ENCODE measurements at regions not wholly inside any gene's neighbourhood (a gene's known extent, or its start where the extent isn't known, plus 50 kb on each side); places are given as distances from the start of the nearest gene placed in this dataset.

GRCh38 chr2:65870826-65871225, 438.4 kb upstream of the SPRED2 start:
- Histone ChIP-seq H3K36me3 (ENCODE audit: control insufficient read depth, insufficient read depth, low read length) (no peaks in the 10 kb centered on the region), H3K4me3 (ENCODE audit: low read length) (no peak overlapping the region), H3K9me3 (replicated peaks; ENCODE audit: control insufficient read depth, low read depth, low read length) (no peaks in the 10 kb centered on the region), H3K27me3 (ENCODE audit: control insufficient read depth, insufficient read depth, low read length) (peaks cover 7% of the 10 kb centered on the region), H3K4me1 (ENCODE audit: control insufficient read depth, insufficient read depth, low read length) (no peaks in the 10 kb centered on the region), H3K27ac (ENCODE audit: low read length) (no peak overlapping the region)
- WGBS (ENCODE audit: insufficient coverage), result 60% methylated on average over 1 of the region's 2 CpGs
- DNase-seq, result no peak

GRCh38 chr2:65869296-65869695, 436.9 kb upstream of the SPRED2 start:
- Histone ChIP-seq H3K36me3 (ENCODE audit: control insufficient read depth, insufficient read depth, low read length) (no peaks in the 10 kb centered on the region), H3K4me3 (ENCODE audit: low read length) (no peak overlapping the region), H3K27ac (ENCODE audit: low read length) (no peak overlapping the region), H3K27me3 (ENCODE audit: control insufficient read depth, insufficient read depth, low read length) (peaks cover 7% of the 10 kb centered on the region), H3K4me1 (ENCODE audit: control insufficient read depth, insufficient read depth, low read length) (no peaks in the 10 kb centered on the region), H3K9me3 (replicated peaks; ENCODE audit: control insufficient read depth, low read depth, low read length) (no peaks in the 10 kb centered on the region)
- DNase-seq, result no peak
- 44% methylated on average over 3 of the region's 5 CpGs for WGBS (ENCODE audit: insufficient coverage)

GRCh38 chr2:65868177-65868576, 435.8 kb upstream of the SPRED2 start:
- WGBS (ENCODE audit: insufficient coverage), result 100% methylated on average over 3 of the region's 5 CpGs
- DNase-seq, result no peak
- Histone ChIP-seq H3K36me3 (ENCODE audit: control insufficient read depth, insufficient read depth, low read length) (no peaks in the 10 kb centered on the region), H3K27ac (ENCODE audit: low read length) (no peak overlapping the region), H3K9me3 (replicated peaks; ENCODE audit: control insufficient read depth, low read depth, low read length) (no peaks in the 10 kb centered on the region), H3K4me3 (ENCODE audit: low read length) (no peak overlapping the region), H3K27me3 (ENCODE audit: control insufficient read depth, insufficient read depth, low read length) (peaks cover 5% of the 10 kb centered on the region), H3K4me1 (ENCODE audit: control insufficient read depth, insufficient read depth, low read length) (no peaks in the 10 kb centered on the region)

GRCh38 chr2:65867446-65867845, 435.0 kb upstream of the SPRED2 start:
- Histone ChIP-seq H3K4me1 (ENCODE audit: control insufficient read depth, insufficient read depth, low read length) (no peaks in the 10 kb centered on the region), H3K4me3 (ENCODE audit: low read length) (no peak overlapping the region), H3K9me3 (replicated peaks; ENCODE audit: control insufficient read depth, low read depth, low read length) (no peaks in the 10 kb centered on the region), H3K36me3 (ENCODE audit: control insufficient read depth, insufficient read depth, low read length) (no peaks in the 10 kb centered on the region), H3K27ac (ENCODE audit: low read length) (no peak overlapping the region), H3K27me3 (ENCODE audit: control insufficient read depth, insufficient read depth, low read length) (peaks cover 5% of the 10 kb centered on the region)
- peak; percentile 71 for DNase-seq
- no CpG with 5 or more reads among the region's 4 CpGs for WGBS (ENCODE audit: insufficient coverage)

GRCh38 chr2:65866148-65866547, 433.7 kb upstream of the SPRED2 start:
- no peaks in the 10 kb centered on the region for H3K9me3 ChIP-seq (replicated peaks; ENCODE audit: control insufficient read depth, low read depth, low read length)
- H3K27ac ChIP-seq (ENCODE audit: low read length), result no peak overlapping the region
- H3K4me3 ChIP-seq (ENCODE audit: low read length), result no peak overlapping the region
- no peaks in the 10 kb centered on the region for H3K36me3 ChIP-seq (ENCODE audit: control insufficient read depth, insufficient read depth, low read length)
- H3K4me1 ChIP-seq (ENCODE audit: control insufficient read depth, insufficient read depth, low read length), result no peaks in the 10 kb centered on the region
- DNase-seq, result peak; percentile 53
- WGBS (ENCODE audit: insufficient coverage), result 60% methylated on average over 1 of the region's 3 CpGs
- peaks cover 9% of the 10 kb centered on the region for H3K27me3 ChIP-seq (ENCODE audit: control insufficient read depth, insufficient read depth, low read length)

- H3K9me3 ChIP-seq (replicated peaks; ENCODE audit: control insufficient read depth, low read depth, low read length), result no peaks in the 10 kb centered on the region
- no peak overlapping the region for H3K4me3 ChIP-seq (ENCODE audit: low read length)
- DNase-seq, result no peak
- no CpG with 5 or more reads among the region's 5 CpGs for WGBS (ENCODE audit: insufficient coverage)
- H3K27me3 ChIP-seq (ENCODE audit: control insufficient read depth, insufficient read depth, low read length), result peaks cover 9% of the 10 kb centered on the region
- no peaks in the 10 kb centered on the region for H3K36me3 ChIP-seq (ENCODE audit: control insufficient read depth, insufficient read depth, low read length)
- no peaks in the 10 kb centered on the region for H3K4me1 ChIP-seq (ENCODE audit: control insufficient read depth, insufficient read depth, low read length)
- H3K27ac ChIP-seq (ENCODE audit: low read length), result no peak overlapping the region
These were observed 432.2 kb upstream of the SPRED2 start for GRCh38 chr2:65864619-65865018.

- no peak for DNase-seq
- H3K4me1 ChIP-seq (ENCODE audit: control insufficient read depth, insufficient read depth, low read length), result no peaks in the 10 kb centered on the region
- H3K9me3 ChIP-seq (replicated peaks; ENCODE audit: control insufficient read depth, low read depth, low read length), result no peaks in the 10 kb centered on the region
- H3K4me3 ChIP-seq (ENCODE audit: low read length), result no peak overlapping the region
- peaks cover 7% of the 10 kb centered on the region for H3K27me3 ChIP-seq (ENCODE audit: control insufficient read depth, insufficient read depth, low read length)
- no peaks in the 10 kb centered on the region for H3K36me3 ChIP-seq (ENCODE audit: control insufficient read depth, insufficient read depth, low read length)
- no peak overlapping the region for H3K27ac ChIP-seq (ENCODE audit: low read length)
These were observed 431.3 kb upstream of the SPRED2 start for GRCh38 chr2:65863713-65864112.

- Histone ChIP-seq H3K36me3 (ENCODE audit: control insufficient read depth, insufficient read depth, low read length) (no peaks in the 10 kb centered on the region), H3K27ac (ENCODE audit: low read length) (no peak overlapping the region), H3K4me3 (ENCODE audit: low read length) (no peak overlapping the region), H3K9me3 (replicated peaks; ENCODE audit: control insufficient read depth, low read depth, low read length) (no peaks in the 10 kb centered on the region), H3K4me1 (ENCODE audit: control insufficient read depth, insufficient read depth, low read length) (no peaks in the 10 kb centered on the region), H3K27me3 (ENCODE audit: control insufficient read depth, insufficient read depth, low read length) (peaks cover 4% of the 10 kb centered on the region)
- 86% methylated on average over 1 of the region's 3 CpGs for WGBS (ENCODE audit: insufficient coverage)
- DNase-seq, result no peak
These were observed 424.5 kb upstream of the SPRED2 start for GRCh38 chr2:65856928-65857327.

GRCh38 chr2:65856423-65856822, 424.0 kb upstream of the SPRED2 start:
- H3K36me3 ChIP-seq (ENCODE audit: control insufficient read depth, insufficient read depth, low read length), result no peaks in the 10 kb centered on the region
- H3K9me3 ChIP-seq (replicated peaks; ENCODE audit: control insufficient read depth, low read depth, low read length), result no peaks in the 10 kb centered on the region
- no peak overlapping the region for H3K27ac ChIP-seq (ENCODE audit: low read length)
- no peak for DNase-seq
- H3K27me3 ChIP-seq (ENCODE audit: control insufficient read depth, insufficient read depth, low read length), result peaks cover under 1% of the 10 kb centered on the region
- no peaks in the 10 kb centered on the region for H3K4me1 ChIP-seq (ENCODE audit: control insufficient read depth, insufficient read depth, low read length)
- no peak overlapping the region for H3K4me3 ChIP-seq (ENCODE audit: low read length)

GRCh38 chr2:65850695-65851094, 418.3 kb upstream of the SPRED2 start:
- no peak for DNase-seq
- no peak overlapping the region for H3K27ac ChIP-seq (ENCODE audit: low read length)
- H3K4me1 ChIP-seq (ENCODE audit: control insufficient read depth, insufficient read depth, low read length), result no peaks in the 10 kb centered on the region
- H3K9me3 ChIP-seq (replicated peaks; ENCODE audit: control insufficient read depth, low read depth, low read length), result no peaks in the 10 kb centered on the region
- H3K36me3 ChIP-seq (ENCODE audit: control insufficient read depth, insufficient read depth, low read length), result no peaks in the 10 kb centered on the region
- no peak overlapping the region for H3K4me3 ChIP-seq (ENCODE audit: low read length)
- no peaks in the 10 kb centered on the region for H3K27me3 ChIP-seq (ENCODE audit: control insufficient read depth, insufficient read depth, low read length)

GRCh38 chr2:65846989-65847678, 414.7 kb upstream of the SPRED2 start:
- WGBS (ENCODE audit: insufficient coverage), result 50% methylated on average over 1 of the region's 9 CpGs
- peak; percentile 86 for DNase-seq
- H3K27me3 ChIP-seq (ENCODE audit: control insufficient read depth, insufficient read depth, low read length), result no peaks in the 10 kb centered on the region
- H3K4me3 ChIP-seq (ENCODE audit: low read length), result no peak overlapping the region
- H3K9me3 ChIP-seq (replicated peaks; ENCODE audit: control insufficient read depth, low read depth, low read length), result peaks cover 2% of the 10 kb centered on the region
- H3K27ac ChIP-seq (ENCODE audit: low read length), result no peak overlapping the region
- H3K36me3 ChIP-seq (ENCODE audit: control insufficient read depth, insufficient read depth, low read length), result no peaks in the 10 kb centered on the region
- H3K4me1 ChIP-seq (ENCODE audit: control insufficient read depth, insufficient read depth, low read length), result no peaks in the 10 kb centered on the region

All from muscle of leg (tissue), 3 donors.